ENCODE measurements at regions not wholly inside any gene's neighbourhood (a gene's known extent, or its start where the extent isn't known, plus 50 kb on each side); places are given as distances from the start of the nearest gene placed in this dataset.

DNA sequence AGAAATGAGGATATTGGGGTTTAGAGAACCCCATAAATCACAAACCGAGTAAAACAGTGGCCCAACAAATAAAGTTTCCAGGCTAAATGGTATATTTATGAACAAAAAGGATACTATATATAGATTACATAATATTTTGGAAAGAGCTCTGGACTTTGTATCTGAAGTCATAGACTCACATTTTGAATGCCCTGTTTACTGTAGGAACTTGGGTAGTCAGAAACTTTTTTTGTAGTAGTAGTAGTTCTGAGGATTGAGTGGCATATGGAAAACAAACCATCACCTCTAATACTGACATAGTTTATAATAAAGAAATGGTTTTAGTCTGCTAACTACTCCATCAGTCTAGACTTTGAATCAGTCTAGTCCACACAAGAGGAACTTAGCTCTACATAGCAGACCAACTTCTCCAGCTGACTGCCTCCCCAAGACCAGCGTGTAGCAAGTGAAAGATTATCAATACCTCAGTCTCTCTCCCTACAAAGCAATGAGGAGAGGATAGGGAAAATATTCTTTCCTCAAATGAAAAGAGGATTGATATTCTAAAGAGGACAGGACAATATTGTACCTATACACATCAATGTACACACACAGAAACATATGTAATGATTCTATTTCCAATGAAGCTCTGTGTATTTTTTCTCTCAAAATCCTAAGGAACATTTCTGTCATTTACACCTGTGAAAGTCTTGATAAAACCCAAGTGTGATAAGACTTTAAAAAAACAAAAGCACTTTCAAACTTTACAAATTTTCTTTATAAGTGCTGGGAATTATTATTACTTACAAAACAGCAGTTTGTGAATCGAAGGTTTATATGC lies 184.9 kb upstream of the MAP2 start:
- TF ChIP-seq SIN3A (IDR thresholded peaks at IDR 0.05; ENCODE audit: borderline replicate concordance, insufficient read depth, low read depth, low read length): no peak
- TF ChIP-seq, protein P1, sequence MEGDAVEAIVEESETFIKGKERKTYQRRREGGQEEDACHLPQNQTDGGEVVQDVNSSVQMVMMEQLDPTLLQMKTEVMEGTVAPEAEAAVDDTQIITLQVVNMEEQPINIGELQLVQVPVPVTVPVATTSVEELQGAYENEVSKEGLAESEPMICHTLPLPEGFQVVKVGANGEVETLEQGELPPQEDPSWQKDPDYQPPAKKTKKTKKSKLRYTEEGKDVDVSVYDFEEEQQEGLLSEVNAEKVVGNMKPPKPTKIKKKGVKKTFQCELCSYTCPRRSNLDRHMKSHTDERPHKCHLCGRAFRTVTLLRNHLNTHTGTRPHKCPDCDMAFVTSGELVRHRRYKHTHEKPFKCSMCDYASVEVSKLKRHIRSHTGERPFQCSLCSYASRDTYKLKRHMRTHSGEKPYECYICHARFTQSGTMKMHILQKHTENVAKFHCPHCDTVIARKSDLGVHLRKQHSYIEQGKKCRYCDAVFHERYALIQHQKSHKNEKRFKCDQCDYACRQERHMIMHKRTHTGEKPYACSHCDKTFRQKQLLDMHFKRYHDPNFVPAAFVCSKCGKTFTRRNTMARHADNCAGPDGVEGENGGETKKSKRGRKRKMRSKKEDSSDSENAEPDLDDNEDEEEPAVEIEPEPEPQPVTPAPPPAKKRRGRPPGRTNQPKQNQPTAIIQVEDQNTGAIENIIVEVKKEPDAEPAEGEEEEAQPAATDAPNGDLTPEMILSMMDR (IDR thresholded peaks at IDR 0.05): no peak
